ENCODE measurements at regions not wholly inside any gene's neighbourhood (a gene's known extent, or its start where the extent isn't known, plus 50 kb on each side); places are given as distances from the start of the nearest gene placed in this dataset.

- no peak for TF ChIP-seq CTCF (IDR thresholded peaks at IDR 0.05; ENCODE audit: low read depth, low read length, poor library complexity, severe bottlenecking)
- TF ChIP-seq EZH2phosphoT487 (IDR thresholded peaks at IDR 0.05; ENCODE audit: borderline replicate concordance, low read length), result no peak
These were observed 57.6 kb upstream of the BCL6 start for GRCh38 chr3:187802928-187803259.
